NCI-H2227 (cell line): ENCODE measurements at regions not wholly inside any gene's neighbourhood (a gene's known extent, or its start where the extent isn't known, plus 50 kb on each side); places are given as distances from the start of the nearest gene placed in this dataset.

Experiments used
- DNase-seq: peaks from one replicate; lab custom pipeline; 2025; ENCODE audit not compliant: unreplicated experiment; lab: John Stamatoyannopoulos, UW

DNA sequence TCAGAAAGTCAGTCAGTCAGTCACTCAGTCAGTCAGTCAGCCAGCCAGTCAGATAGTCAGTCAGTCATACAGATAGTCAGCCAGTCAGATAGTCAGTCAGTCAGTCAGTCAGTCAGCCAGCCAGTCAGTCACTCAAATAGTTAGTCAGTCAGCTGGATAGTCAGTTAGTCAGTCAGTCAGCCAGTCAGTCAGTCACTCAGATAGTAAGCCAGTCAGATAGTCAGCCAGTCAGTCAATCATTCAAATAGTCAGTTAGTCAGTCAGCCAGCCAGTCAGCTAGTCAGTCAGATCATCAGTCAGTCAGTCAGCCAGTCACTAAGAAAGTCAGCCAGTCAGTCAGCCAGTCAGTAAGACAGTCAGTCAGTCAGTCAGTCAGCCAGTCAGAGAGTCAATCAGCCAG is 477.1 kb downstream of the AGTPBP1 start:
- DNase-seq: no peak

DNA sequence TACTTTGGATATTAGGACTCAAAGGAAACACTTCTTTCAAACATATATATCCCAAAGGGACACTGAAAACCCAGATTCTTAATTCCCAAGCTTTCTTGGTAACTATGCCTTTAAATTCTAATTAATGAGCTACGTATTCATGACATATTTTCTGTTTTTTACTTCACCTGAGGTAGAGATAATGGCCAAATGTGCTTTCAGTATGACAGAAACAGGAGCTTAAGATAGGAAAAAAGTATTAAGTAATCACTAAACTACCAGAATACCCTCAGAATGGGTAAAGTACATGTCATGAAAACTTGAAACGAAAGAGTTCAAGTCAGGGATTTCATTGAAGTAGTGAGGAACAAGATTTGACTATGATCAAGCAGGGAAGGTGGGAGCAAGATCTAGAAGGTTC is 478.5 kb downstream of the AGTPBP1 start:
- no peak for DNase-seq

DNA sequence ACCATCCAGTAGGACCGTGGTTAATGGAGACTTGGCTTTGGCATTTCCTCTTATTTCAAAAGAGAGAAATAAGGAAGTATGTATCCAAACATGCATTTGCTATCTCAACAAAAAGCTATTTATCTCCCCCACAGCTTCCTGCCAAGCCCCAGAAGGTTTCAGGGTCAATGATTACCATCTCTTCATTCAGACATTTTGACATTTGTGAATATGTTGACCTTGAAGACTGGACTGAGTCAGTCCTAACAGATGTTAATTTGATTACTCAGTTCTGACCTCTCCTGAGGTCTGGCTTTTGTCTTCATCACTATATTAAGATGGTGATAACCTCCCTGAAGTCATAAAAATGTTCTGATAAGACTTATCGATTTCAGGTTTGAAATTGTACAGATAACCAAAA is 479.4 kb downstream of the AGTPBP1 start:
- DNase-seq: no peak

DNA sequence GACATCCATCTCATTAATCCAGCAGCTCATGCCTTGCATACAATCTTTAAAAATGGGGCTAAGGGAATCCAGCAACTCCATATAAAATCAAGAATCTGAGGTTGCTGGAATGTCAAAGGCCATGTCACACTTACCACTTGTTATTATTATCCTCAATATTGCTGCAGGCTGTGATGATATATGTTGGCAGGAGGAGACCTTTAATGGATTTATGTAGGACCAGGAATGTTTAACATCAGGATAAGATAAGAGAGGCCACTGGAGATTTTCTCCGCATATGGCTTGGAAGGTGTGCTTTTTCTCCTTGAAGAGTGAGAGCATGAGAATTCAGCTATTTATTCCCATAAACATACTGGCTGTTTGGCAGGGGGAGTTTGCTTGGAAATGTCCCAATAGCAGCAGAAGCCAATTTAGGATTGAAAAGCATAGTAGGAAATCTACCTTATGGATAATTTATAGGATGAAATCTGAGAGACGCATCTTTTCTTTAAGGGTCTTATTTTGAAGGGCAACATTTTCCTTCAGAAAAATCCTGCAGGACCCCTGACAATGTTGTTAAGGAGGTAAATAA is 481.4 kb downstream of the AGTPBP1 start:
- no peak for DNase-seq

DNA sequence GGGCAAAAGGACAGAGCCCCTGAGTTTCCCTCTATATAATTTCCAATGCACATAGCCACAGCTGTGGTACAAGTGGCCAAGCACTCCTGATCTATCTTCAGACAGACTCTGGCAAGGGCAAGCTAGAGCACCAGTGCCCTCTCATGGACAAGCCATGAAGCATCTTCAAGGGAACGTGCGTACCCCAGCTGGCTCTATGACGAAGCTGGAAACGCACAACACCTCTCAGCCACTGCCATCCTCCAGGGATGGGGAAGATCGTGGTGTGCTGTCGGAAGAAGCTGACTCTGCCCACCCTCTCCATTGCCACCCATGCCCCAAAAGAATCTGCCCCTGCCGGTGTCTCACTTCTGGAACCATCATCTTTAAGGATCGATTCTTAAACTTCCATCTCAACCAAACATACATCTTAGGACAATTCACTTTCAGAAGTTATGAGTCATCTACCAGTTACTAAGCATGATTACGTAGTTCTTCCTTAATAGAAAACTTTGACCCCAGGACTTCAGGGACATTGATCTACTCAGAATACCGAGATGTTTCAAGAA is 482.9 kb downstream of the AGTPBP1 start:
- DNase-seq: peak; percentile 55

DNA sequence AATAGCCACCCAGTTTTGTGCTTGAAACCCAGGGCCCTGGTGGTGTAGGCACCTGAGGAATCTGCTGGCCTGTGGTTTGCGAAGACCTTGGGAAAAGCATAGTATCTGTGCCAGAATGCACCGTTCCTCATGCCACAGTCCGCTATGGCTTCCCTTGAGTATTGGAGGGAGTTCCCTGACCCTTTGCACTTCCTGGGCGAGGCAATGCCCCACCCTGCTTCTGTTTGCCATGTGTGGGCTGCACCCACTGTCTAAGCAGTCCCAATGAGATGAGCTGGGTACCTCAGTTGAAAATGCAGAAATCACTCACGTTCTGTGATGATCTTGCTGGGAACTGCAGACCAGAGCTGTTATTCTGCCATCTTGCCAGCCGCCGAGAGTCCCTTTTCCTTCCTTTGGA is 483.5 kb downstream of the AGTPBP1 start:
- no peak for DNase-seq

DNA sequence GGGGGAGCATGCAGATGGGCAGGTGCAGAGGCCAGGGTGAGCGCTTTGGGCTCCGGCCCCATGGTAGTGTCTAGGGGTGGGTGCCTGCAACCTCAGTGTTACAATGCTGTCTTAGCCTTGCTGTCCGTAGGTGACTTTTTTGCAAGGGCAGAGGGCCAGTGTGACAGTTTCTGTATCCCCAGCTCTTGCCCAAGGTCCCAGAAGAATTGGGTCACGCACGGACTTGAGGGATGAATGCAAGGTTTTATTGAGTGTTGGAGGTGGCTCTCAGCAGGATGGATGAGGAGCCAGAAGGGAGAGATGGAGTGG is 492.5 kb downstream of the AGTPBP1 start:
- DNase-seq: no peak

DNA sequence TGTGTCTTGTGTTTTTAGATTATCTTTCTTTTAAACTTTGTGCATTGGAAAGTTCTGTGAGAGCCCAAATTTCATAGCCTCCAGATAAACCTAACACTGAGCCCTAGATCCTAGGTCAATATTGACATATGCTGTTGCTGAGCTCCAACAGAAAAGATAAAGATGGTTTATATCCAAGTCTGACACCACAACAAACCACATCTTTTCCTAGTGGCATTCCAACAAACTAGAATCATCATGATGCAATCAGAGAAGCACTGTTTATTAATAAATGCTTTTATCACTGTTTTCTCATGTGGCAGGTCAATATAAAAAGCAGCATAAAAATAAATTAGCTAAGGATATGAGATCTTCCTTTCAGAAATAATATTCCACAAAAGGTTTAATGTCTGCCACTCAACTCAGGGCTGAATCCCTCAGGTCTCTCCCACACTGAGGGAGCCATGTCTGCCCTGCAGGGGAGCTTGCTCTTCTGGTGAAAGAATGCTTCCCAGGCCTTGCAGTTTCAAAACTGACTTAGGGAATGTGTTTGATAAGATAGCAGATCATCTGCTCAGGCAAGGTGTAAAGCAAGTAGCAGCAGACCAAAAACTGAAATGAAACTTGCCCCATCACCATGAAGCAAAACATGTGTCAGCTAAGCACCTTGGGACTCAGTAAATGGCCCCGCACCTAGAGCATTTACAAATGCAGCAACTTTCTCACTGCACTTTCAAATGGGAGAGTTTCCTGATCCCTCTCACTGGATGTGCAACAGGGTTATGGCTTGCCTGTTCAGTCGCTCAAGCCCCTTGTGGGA is 493.0 kb downstream of the AGTPBP1 start:
- no peak for DNase-seq

DNA sequence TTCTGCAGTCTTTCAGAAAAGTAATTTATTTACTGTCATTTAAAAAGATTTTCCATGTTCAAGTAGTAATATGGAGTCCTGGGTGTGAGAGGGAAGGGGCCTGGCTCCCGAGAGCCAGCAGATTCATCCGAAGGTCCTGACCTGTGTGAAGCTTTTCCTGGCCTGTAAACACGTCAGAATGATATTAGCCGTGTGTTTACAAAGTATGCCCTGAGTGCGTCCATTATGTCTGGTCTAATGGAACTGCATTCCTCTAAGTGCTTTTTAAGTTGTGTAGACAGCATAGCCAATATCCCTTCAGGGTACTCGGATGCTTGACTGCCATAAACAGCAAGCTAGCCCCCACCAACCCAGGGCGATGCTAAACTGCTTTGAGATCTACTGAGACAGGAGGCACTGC is 495.2 kb downstream of the AGTPBP1 start:
- peak; percentile 93 for DNase-seq

DNA sequence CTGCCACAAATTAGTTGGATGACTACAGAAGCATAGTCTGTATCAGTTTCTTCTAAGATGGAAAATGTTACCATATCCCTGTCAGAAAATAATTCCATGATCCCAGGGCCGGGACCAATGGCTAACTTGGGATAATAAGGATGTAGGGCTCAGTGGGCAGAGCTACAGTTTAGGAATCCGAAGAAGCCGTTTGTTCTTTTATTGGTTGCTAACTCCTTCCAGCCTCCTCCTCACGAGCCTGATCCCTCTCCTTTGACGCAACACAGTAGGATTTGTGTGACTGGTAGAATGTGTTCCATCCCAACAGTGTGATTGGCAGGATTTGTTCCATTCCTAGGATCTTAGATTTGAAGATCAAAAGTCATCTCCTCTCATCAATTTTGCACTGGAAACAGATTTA is 496.9 kb downstream of the AGTPBP1 start:
- no peak for DNase-seq

DNA sequence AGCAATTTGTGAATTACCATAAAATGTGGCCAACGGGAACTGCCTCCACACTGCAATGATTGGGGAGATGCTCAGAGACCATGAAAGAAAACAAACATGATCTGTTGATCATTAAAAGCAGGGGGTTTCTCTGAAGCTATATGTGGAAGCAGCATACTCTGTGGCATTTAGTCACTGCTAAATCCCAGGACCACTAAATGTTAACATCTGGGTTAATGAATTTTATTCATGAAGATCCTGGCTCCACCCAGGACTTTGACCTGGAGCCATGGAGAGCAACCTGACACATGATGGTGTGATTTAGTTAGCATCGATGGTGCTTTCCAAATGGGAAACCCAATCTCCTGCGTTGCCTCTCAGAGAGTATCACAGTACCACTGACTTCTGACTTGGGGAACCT is 497.8 kb downstream of the AGTPBP1 start:
- no peak for DNase-seq

DNA sequence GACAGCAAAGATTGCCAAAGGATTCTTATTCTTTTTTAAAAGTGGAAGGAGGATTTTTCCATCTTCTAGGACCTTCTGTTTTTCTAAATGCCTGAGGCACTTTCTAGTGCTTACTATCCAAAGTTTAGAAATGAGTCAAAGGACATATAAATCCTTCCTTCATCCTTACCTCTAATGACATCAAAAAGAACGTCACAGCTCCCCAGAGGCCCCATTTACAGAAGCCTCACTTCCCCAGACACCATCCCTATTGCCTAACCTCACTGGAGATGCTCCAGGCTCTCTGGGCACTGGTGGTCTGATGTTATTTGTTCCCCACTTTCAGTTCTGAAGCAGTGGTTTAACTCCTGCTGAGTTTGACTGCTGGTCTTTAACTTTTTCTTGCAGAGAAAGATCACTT is 504.3 kb downstream of the AGTPBP1 start:
- no peak for DNase-seq

DNA sequence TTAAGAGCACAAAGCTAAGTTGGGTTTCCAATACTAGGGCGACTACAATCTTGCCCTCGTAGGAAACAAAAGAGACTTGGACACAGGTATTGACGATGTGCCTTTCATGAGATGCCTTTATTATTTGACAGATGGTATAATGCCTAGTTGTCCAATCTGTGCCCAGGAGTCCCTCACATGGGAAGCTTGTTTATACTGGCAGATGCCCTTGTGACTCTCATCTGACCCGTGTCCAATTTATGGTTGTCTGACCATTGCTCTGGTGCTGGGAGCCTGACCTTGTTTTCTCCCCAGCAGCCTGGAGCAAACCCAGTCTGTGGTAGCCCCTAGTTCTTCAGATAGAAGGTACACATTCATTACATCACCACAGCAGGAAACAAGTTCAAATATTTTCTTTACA is 511.7 kb downstream of the AGTPBP1 start:
- DNase-seq: no peak

DNA sequence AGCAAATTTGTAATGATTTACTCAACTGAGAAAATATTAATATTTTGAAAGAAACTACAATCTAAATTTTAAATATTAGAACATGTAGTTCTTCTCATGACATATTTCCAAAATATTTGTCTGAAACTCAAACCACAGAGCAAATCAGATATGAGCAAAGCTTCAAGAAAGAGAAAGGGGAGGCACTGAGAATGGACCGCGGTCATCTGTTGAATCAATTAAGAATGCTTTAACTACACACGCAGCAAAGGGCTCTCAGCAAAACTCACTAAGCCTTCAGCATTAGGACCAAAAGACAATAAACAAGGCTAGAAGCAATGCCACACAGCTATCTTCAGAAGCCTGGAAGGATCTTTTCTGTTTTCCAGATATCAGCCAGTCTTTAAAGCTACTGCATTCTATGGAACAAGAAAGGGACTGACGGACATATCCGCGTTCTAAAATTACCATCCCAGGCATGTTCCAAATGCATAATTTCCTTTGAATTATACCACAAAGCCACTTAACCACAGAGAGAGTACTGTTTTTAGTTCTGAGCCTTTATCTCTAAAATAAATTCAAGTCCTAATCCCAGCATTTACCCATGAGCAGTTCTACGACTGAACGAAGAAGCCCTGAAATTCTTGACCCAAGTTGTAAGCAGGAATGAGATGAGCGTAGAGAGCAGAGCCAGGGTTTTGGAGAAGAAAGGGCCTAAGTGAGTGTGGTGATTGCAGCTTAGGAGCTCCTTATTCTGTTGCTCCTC is 513.5 kb downstream of the AGTPBP1 start:
- no peak for DNase-seq

DNA sequence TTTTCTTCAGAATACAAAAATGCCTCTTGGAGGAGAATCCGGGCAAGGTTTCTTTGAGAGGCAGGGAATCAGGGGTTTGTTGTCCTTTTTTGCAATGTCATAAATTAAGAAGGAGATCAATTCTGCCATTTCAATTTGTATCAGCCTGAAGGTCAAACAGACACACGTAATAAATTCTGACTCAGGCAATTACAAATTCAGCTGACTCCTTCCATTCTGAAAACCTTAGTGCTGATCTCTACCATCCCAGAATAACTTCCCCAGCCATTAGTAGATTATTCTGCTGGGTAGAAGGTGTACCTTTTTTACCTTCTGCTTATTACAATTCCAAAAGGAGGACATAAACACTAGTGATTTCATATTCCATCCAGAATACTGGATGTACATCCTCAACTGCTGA is 516.6 kb downstream of the AGTPBP1 start:
- DNase-seq: no peak

DNA sequence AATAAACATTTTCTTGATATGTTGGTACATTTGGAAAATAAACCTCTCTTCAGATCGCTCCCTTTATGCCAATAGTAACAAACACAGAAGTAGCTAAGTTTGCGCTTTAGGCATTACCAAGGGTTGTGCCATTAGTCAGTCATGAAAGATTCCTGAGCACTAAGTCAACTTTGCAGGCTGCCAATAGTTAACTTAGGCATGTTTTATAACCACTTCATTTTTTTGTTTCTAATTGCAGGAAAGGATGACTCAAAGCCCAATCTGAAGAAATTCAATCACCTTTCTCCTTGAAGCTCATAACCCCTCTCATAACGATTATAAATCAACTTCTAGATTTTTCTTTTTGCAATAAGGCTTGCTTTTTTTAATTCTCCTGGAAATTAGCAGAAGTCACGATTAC is 517.0 kb downstream of the AGTPBP1 start:
- DNase-seq: no peak

DNA sequence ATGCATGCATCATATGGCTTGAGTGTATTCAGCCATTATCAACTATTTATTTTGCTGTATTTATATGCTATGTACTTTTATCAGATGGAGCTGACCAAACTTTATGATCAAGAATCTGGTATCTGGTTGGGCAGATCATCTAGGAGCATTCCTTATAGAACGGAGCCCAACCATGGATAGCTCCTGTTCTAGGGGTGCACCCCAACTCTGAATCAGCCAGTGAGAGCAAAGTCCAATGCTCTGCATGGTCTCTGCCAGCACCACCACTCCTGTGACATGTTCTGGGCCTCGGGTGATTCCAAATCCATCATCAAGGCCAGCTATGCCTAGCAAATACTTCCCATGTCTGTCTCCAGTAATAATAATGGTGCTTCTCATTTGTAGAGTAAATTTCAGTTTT is 517.5 kb downstream of the AGTPBP1 start:
- no peak for DNase-seq

DNA sequence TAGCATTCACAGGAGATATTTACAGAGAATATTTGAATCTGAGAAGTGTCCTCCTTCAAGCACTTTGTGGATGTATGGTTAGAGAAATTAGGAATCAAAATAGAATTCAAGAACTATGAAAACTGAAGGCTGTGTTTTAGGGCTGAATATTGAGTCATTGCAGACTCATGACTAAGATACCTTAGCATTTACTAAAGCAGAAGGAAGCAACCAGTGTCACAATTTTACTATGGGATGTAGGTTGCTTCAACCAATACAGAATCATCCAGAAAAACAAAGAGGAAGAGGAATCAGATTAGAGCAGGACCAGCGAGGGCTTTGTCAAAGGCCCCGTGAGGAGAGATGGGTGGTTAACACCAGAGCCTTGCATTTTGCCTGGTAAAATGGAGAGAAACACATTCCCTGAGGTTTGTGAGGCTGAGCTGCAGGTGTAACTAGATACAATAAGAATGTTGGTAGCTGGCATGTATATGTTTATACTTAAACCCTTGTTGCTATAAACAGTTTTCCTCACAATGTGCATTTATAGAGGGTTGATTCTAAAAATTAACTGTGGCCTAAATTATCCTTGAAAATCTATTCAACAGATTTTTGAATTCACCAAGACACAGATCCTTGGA is 518.1 kb downstream of the AGTPBP1 start:
- DNase-seq: no peak

DNA sequence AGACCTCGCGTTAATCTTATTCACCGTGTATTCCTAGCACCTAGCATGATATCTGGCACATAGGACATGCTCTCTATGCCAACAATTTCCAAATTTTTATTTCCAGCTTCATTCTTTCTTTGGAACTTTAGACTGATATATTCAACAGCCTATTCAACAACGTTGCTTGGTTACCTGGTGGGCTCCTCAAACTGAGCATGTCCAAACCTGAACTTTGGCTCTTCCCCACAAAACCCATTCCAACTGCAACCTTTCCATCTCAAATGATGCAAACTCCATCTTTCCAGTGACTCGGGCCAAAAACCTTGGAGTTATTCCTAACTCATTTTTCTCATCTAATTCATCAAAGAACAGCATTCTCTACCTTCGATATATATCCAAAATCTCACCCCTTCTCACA is 525.2 kb downstream of the AGTPBP1 start:
- DNase-seq: no peak

DNA sequence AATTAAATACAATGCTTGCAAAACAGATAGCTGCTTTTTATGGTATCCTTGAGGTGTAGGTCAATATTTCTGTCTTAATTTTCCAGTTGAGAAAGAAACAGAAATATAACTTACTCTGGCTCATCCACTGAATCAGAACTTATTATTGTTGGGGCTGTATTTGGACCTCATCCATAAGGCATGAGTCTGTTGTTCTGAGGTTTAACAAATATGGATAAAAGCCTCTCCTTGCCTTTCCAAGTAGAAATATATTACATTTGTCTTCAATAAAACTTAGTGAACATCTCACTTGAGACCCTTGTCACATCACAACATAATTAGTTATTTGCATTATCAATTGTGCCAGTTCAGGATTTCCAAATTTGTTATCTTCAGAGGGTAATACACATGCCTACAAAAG is 525.8 kb downstream of the AGTPBP1 start:
- DNase-seq: no peak

DNA sequence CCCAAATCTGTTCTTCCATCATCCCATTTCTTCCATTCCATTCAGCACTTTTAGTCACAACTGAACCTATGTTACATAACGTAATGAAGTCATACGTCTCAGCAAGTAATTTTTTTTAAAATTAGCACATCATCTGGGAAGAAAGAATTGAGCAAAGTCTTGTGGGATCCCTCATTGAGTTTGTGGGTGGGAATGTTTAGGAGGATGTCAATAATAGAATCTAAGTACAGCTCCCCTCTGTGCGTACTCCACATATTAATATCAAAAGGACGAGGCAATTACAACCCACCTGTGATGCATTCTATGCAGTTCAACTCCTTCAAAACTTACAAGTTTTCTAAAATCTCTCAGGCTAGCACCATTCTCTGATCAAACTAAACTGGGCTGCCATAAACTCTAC is 526.3 kb downstream of the AGTPBP1 start:
- no peak for DNase-seq
